HG03095 (cell line): ENCODE measurements at regions not wholly inside any gene's neighbourhood (a gene's known extent, or its start where the extent isn't known, plus 50 kb on each side); places are given as distances from the start of the nearest gene placed in this dataset.
"Not testable (repeated sequence)": the region's sequence is repeated elsewhere in the genome, so short reads cannot be mapped to it uniquely, and the experiment has no call there.

Experiments used
- ATAC-seq: cut with Tn5 transposase; IDR thresholded peaks from one replicate; pipeline ENCODE4 v1.9.1; 2021; ENCODE audit warnings: moderate library complexity; ENCODE audit not compliant: unreplicated experiment

- no peak for ATAC-seq
These were observed 635.4 kb upstream of the ATXN7L3B start for GRCh38 chr12:73902260-73902659.

- no peak for ATAC-seq
These were observed 630.9 kb upstream of the ATXN7L3B start for GRCh38 chr12:73906757-73907156.

GRCh38 chr12:73935817-73936216 is 601.8 kb upstream of the ATXN7L3B start:
- ATAC-seq: no peak

DNA sequence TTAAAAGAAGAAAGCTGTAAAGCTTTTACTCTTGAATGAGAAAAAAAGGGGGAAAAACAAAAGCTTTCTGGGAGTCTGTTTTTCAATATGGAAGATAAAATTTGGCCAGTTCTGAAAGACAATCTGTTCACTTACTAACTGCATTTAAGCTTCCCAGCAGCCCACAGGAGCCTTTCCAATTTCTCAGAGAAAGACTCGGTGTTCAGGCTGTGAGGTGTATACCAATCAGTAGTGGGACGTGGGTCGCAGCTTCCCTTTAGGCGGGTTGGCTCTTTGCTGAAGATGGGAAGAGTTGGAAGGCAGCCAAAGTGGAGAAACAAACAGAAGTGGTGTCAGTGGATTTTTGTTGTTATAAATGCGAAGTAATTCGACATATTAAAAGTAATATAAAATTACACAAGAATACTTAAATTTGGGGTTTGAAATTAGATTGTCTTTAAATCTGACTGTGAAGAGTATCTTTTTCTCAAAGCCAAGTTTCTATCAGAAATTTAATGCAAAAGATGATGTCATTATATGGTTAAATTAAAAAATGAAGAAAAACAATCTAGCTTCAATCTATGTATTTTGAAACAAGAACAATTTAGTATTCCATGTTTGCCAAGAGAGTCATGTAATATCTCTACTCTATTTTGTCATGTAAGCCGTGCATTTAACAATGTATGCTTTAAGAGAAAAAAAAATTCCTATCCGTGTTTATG is 590.2 kb upstream of the ATXN7L3B start:
- no peak for ATAC-seq

DNA sequence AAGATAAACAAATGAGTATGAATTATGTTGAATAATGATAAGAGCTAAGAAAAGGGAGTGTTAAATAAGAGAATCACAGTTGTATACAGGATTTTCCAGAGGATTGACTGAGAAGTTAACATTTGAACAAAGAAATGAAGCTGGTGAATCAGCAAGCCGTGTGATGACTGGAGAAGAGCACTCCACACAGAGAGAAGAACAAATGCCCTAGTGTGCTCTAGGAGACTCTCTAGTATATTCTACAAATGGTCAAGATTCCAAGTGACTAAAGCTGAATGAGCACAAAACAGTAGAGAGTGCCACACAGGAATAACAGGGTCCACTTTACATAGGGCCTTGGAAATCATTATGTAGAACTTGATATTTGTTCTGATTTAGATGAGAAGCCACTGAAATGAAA is 587.1 kb upstream of the ATXN7L3B start:
- no peak for ATAC-seq

- ATAC-seq: no peak
These were observed 585.5 kb upstream of the ATXN7L3B start for GRCh38 chr12:73951956-73952703.

DNA sequence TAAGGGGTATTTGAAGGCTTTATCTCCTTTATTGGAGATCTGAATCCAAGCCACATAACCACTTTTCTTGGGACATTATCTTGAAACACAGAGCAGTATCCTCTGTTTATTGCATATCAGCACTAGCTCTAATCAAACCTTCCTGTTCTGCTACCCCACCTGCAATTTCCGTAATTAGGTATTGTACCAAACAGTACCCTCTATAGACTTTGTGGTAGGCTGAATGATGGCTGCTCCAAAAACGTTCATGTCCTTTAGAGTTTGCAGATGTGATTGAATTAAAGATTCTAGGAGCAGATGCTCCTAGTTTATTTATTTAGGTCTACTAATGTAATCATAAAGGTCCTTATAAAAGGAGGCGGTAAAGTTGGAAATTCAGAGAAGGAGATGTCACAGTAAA is 573.0 kb upstream of the ATXN7L3B start:
- no peak for ATAC-seq

DNA sequence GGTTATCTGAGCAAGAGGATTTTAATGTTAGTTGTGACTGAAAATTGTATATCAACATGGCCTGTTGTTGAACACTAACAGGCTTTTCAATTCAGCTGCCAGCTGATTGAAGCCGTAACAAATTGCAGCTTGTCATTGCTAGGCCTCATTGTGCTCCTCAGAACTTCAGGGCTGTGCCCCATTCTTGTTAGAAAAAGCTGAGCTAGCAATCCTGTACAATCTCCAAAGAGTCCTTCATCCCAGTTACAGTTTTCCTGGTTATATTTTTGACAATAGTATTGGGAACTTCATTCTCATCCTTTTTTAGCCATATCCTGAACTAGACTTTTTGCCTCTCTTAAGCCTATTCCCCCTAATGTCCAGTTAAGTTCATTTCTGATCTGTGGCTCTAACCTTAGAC is 564.1 kb upstream of the ATXN7L3B start:
- no peak for ATAC-seq

DNA sequence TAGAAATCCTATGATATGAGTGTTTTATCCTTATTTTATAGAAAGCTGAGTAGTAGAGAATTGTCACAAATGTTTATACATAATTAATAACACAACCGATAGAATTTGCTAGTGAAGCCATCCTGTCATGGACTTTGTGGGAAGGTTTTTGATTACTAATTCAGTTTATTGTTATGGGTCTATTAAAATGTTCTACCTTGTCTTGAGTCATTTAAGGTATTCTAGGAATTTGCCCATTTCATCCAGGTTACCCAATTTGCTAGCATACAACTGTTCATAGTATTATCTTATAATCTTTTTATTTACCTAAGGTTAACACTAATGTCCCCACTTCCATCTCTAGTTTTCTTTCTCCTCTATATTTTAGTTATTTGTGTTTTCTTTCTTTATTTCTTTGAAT is 553.1 kb upstream of the ATXN7L3B start:
- no peak for ATAC-seq

- no peak for ATAC-seq
These were observed 546.5 kb upstream of the ATXN7L3B start for GRCh38 chr12:73991138-73991537.

- ATAC-seq: no peak
These were observed 538.7 kb upstream of the ATXN7L3B start for GRCh38 chr12:73998894-73999293.

DNA sequence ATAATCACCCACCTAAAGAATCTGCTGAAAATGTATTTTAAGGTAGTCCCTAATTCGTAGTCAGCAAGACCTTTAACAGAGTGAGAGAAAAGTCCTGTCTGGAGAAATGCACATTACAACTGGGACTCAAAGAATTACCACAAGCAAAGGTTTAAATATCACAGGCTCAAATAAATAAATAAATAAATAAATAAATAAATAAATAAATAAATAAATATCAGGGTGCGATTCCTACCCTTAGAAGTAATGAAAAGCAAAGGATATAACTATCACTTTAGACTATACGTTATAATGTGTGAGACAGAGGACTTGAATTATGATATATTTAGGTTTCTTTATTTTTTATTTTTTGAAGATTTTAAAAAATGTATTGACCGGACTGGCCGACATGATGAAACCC is 522.5 kb upstream of the ATXN7L3B start:
- ATAC-seq: no peak

DNA sequence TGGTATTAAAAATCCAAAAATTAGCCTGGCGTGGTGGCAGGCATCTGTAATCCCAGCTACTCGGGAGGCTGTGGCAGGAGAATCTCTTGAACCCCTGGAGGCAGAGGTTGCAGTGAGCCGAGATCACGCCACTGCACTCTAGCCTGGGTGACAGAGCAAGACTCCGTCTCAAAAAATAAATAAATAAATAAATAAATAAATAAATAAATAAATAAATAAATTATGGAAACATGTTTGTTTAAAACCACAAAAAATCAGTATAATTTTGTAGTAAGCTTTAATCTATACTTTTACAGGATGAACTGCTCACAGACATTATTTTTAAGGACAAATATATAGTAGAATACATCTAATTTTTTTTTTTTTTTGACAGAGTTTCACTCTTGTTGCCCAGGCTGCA is 521.3 kb upstream of the ATXN7L3B start:
- ATAC-seq: not testable (repeated sequence)

GRCh38 chr12:74018849-74019248 is 518.8 kb upstream of the ATXN7L3B start:
- no peak for ATAC-seq

DNA sequence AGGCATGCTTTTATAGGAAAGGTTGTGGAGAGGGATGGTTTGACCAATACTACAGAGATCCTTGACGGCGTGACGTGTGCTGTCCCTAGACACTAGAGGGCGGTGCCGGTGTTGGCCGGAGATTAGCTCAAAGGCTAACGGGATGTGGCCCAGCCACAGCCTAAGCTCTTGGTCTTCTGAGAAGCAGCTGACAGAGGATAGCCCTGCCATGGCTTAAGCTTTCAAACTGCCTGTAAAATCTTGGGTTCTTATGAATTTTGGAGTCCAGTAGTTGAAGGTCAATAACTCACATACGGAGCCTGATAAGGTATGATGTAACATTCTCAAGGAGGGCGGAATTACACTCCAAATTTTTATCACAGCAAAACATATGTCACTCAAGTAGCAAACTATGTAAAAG is 515.7 kb upstream of the ATXN7L3B start:
- ATAC-seq: peak; percentile 99

DNA sequence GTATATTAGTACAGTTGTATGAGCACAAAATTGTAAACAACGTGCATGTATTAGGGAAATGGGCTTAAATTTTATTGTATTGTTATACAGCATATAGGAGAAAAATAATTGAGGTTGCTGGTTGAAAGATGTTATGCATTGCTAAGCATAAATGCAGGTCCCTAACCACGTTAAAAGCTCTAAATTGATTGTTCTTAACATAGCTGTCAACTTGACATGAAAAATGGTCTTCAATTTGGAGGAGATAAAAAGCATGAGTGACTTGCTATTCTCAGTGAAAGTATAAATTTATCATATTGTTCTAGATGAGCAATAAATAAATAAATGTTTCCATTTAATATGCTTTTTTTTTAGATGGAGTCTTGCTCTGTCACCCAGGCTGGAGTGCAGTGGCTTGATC is 506.6 kb upstream of the ATXN7L3B start:
- ATAC-seq: no peak

- ATAC-seq: no peak
These were observed 504.1 kb upstream of the ATXN7L3B start for GRCh38 chr12:74033531-74033930.

DNA sequence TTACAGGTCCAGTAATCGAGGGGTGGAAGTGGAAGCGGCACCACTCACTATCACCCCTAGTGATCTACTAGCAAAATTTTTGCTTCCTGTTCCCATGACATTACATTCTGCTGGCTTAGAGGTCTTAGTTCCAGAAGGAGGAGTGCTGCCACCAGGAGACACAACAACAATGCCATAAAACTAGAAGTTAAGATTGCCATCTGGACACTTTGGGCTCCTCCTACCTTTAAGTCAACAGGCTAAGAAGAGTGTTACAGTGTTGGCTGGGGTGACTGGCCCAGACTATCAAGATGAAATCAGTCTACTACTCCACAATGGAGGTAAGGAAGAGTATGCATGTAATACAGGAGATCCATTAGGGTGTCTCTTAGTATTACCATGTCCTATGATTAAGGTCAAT is 498.5 kb upstream of the ATXN7L3B start:
- ATAC-seq: not testable (repeated sequence)

DNA sequence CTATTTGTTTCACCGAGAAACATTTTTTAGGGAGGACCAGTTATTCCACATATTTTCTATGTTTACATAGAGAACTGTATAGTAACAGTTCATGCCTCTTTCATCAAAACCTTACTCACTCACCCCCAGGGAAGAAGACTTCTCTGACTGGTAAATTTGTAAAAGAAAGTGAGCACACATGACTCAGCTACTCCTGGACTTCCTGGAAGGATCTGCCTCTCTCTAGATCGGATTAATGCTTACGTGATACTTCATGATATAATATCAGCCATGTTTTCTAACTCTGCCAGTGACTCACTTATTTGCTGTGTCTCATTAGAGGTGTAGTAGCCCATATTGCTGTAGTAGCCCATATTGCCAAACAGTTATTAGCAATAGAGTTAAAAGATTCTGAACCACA is 494.3 kb upstream of the ATXN7L3B start:
- no peak for ATAC-seq

- no peak for ATAC-seq
These were observed 488.3 kb upstream of the ATXN7L3B start for GRCh38 chr12:74049348-74049747.

DNA sequence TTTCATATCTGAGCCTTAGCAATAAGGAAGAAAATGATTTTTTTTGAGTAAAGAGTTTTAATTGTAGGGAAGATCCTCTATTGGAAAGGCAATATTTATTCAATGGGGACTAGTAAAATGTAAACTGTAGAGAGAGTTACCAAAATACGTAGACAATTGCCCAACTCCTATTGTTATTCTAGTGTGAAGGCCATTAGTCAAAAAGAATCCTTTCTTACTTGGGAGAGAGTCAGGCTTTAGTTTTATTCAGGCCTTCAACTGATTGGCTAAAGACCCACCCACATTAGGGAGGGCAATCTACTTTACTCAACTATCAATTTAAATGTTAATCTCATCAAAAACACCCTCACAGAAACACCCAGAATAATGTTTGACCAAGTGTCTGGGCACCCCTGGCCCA is 485.8 kb upstream of the ATXN7L3B start:
- no peak for ATAC-seq

GRCh38 chr12:74066476-74066875 is 471.2 kb upstream of the ATXN7L3B start:
- no peak for ATAC-seq

DNA sequence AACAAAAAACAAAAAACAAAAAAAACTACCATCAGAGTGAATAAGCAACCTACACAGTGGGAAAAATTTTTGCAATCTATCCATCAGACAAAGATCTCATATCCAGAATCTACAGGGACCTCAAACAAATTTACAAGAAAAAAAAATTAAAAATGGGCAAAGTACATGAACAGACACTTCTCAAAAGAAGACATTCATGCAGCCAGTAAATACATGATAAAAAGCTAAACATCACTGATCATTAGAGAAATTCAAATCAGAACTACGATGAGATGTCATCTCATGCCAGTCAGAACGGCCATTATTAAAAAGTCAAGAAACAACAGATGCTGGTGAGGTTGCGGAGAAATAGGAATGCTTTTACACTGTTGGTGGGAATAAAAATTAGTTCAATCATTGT is 466.5 kb upstream of the ATXN7L3B start:
- ATAC-seq: no peak
